IMR-90 (cell line): ENCODE measurements at regions not wholly inside any gene's neighbourhood (a gene's known extent, or its start where the extent isn't known, plus 50 kb on each side); places are given as distances from the start of the nearest gene placed in this dataset.

Experiments used
- ATAC-seq: fragments of 200-7000 bp; cut with Tn5 transposase; 2 replicates; pipeline ENCODE4 v1.9.1; 2020; ENCODE audit warnings: low read depth, mild to moderate bottlenecking, moderate library complexity
- BruUV-seq: library from RNA; stranded (reverse); fragments of 400-500 nt; replicated peaks from 2 replicates; lab custom pipeline; 2021; lab: Mats Ljungman, UMichigan
- CTCF ChIA-PET: fragments of 300-600 bp; formaldehyde crosslinking; extraction: SDS; loops from one replicate; lab custom pipeline; 2021; ENCODE audit warnings: antibody characterized with exemption; lab: Yijun Ruan, JAX
- POLR2A ChIA-PET: fragments of 300-600 bp; sonication (Branson Sonifier 250); formaldehyde crosslinking; loops from one replicate; lab custom pipeline; 2022; ENCODE audit warnings: antibody characterized with exemption; ENCODE audit not compliant: unreplicated experiment; lab: Charles Lee
- DNase-seq: peaks from one replicate; pipeline ENCODE4 v3.0.0; 2013
- H2AFZ ChIP-seq: replicated peaks from 2 replicates; pipeline ENCODE3; 2013; ENCODE audit warnings: low read length, mild to moderate bottlenecking; ENCODE audit not compliant: poor library complexity
- H2AK5ac ChIP-seq: 2 replicates; pipeline ENCODE4 v1.6.1; 2013; ENCODE audit warnings: low read depth, low read length, inconsistent platforms
- H2AK9ac ChIP-seq: replicated peaks from 2 replicates; pipeline ENCODE3; 2013; ENCODE audit warnings: mild to moderate bottlenecking, low read depth, low read length, moderate library complexity; ENCODE audit not compliant: poor library complexity
- H2BK120ac ChIP-seq: 2 replicates; pipeline ENCODE4 v1.6.1; 2013; ENCODE audit warnings: low read depth, low read length, inconsistent platforms
- H2BK15ac ChIP-seq: 3 replicates; pipeline ENCODE4 v1.6.1; 2013; ENCODE audit warnings: low read depth, low read length, inconsistent platforms
- H2BK20ac ChIP-seq: 2 replicates; pipeline ENCODE4 v1.6.1; 2013; ENCODE audit warnings: low read depth, mild to moderate bottlenecking, inconsistent platforms, low read length, moderate library complexity
- H2BK5ac ChIP-seq: 2 replicates; pipeline ENCODE4 v1.6.1; 2013; ENCODE audit warnings: mild to moderate bottlenecking, low read depth, low read length, inconsistent platforms; ENCODE audit not compliant: poor library complexity, severe bottlenecking
- H3K14ac ChIP-seq: replicated peaks from 2 replicates; pipeline ENCODE4 v1.6.1; 2013; ENCODE audit warnings: low read depth, low read length, inconsistent platforms
- H3K18ac ChIP-seq: 2 replicates; pipeline ENCODE4 v1.6.1; 2013; ENCODE audit warnings: low read depth, low read length, control low read depth
- H3K23ac ChIP-seq: 2 replicates; pipeline ENCODE4 v1.6.1; 2013; ENCODE audit warnings: low read depth, low read length, inconsistent platforms
- H3K27ac ChIP-seq: 2 replicates; pipeline ENCODE4 v1.5.1; 2013; ENCODE audit warnings: mild to moderate bottlenecking, control low read depth, low read length; ENCODE audit not compliant: insufficient read depth
- H3K27me3 ChIP-seq: 2 replicates; pipeline ENCODE4 v1.6.1; 2013; ENCODE audit warnings: low read length; ENCODE audit not compliant: control insufficient read depth, insufficient read depth
- H3K36me3 ChIP-seq: 2 replicates; pipeline ENCODE4 v1.6.1; 2013; ENCODE audit warnings: low read length, mixed read lengths; ENCODE audit not compliant: control insufficient read depth, insufficient read depth
- H3K4ac ChIP-seq: 2 replicates; pipeline ENCODE4 v1.6.1; 2013; ENCODE audit warnings: low read depth, low read length, inconsistent platforms
- H3K4me1 ChIP-seq: 2 replicates; pipeline ENCODE4 v1.6.1; 2013; ENCODE audit warnings: low read length, mixed read lengths; ENCODE audit not compliant: control insufficient read depth, insufficient read depth
- H3K4me2 ChIP-seq: 2 replicates; pipeline ENCODE4 v1.6.1; 2013; ENCODE audit warnings: low read depth, mild to moderate bottlenecking, control low read depth, low read length, moderate library complexity
- H3K4me3 ChIP-seq: 2 replicates; pipeline ENCODE4 v1.5.1; 2013; ENCODE audit warnings: low read depth, mild to moderate bottlenecking, control low read depth, low read length, moderate library complexity; ENCODE audit not compliant: insufficient read depth
- H3K56ac ChIP-seq: 2 replicates; pipeline ENCODE4 v1.6.1; 2013; ENCODE audit warnings: low read length, inconsistent platforms; ENCODE audit not compliant: insufficient read depth; ENCODE audit errors: extremely low read depth
- H3K79me1 ChIP-seq, 2 experiments: 2 replicates each; pipeline ENCODE4 v1.6.1; 2013; ENCODE audit warnings: low read length in 2 of 2, inconsistent platforms in 1 of 2, low read depth in 1 of 2
- H3K9ac ChIP-seq: 2 replicates; pipeline ENCODE4 v1.6.1; 2013; ENCODE audit warnings: low read depth, low read length, control low read depth
- H3K9me1 ChIP-seq: 2 replicates; pipeline ENCODE4 v1.6.1; 2013; ENCODE audit warnings: low read length, inconsistent platforms; ENCODE audit not compliant: insufficient read depth
- H3K9me3 ChIP-seq: 2 replicates; pipeline ENCODE4 v1.6.1; 2013; ENCODE audit warnings: low read length; ENCODE audit not compliant: control insufficient read depth, insufficient read depth
- H4K20me1 ChIP-seq: 2 replicates; pipeline ENCODE4 v1.6.1; 2013; ENCODE audit warnings: low read length, inconsistent platforms; ENCODE audit not compliant: insufficient read depth
- H4K5ac ChIP-seq: 2 replicates; pipeline ENCODE4 v1.6.1; 2013; ENCODE audit warnings: mild to moderate bottlenecking, low read depth, low read length, control low read depth
- H4K8ac ChIP-seq, 2 experiments: 2 replicates each; pipeline ENCODE4 v1.6.1; 2013; ENCODE audit warnings: low read depth in 2 of 2, low read length in 2 of 2, control low read depth in 1 of 2, inconsistent platforms in 1 of 2
- H4K91ac ChIP-seq: 2 replicates; pipeline ENCODE4 v1.6.1; 2013; ENCODE audit warnings: low read depth, low read length, inconsistent platforms; ENCODE audit not compliant: insufficient read depth
- MAFK ChIP-seq: IDR thresholded peaks from 2 replicates; pipeline ENCODE4 v1.6.1; 2012; ENCODE audit warnings: low read depth, low read length, improper control_type of control experiment
- MAZ ChIP-seq: IDR thresholded peaks from 2 replicates; pipeline ENCODE4 v1.6.1; 2012; ENCODE audit warnings: low read depth, mild to moderate bottlenecking, low read length, improper control_type of control experiment, moderate library complexity, borderline replicate concordance
- RAD21 ChIP-seq: IDR thresholded peaks from 2 replicates; pipeline ENCODE4 v1.6.1; 2012; ENCODE audit warnings: low read length, improper control_type of control experiment
- RFX5 ChIP-seq: IDR thresholded peaks from 2 replicates; pipeline ENCODE4 v1.8.0; 2012; ENCODE audit warnings: low read depth, mild to moderate bottlenecking, low read length, moderate library complexity
- WGBS, 2 experiments: methylation state at CpG; one replicate each; pipeline versions ENCODE4 v1.1.5 to v1.1.7; 2013; ENCODE audit warnings: missing lambda C conversion rate in 2 of 2; ENCODE audit not compliant: insufficient read length in 1 of 2; ENCODE audit errors: extremely low coverage in 2 of 2; 5-methylcytosine and 5-hydroxymethylcytosine counted together
- dilution Hi-C: fragments of 300-500 bp; cut with HindIII; formaldehyde crosslinking; loops from one replicate; pipeline ENCODE4 v1.14.3; 2018; ENCODE audit warnings: low sequenced_read_pairs; ENCODE audit not compliant: unreplicated experiment
- in situ Hi-C: fragments of 300-500 bp; cut with MboI; formaldehyde crosslinking; loops from 3 replicates; pipeline ENCODE4 v1.14.3; 2019; ENCODE audit warnings: low sequenced_read_pairs, inconsistent platforms, mixed read lengths
- intact Hi-C: fragments of 100-400 bp; cut with micrococcal nuclease; formaldehyde crosslinking; loops from 2 replicates; pipeline ENCODE4 v1.10.0; 2022

DNA sequence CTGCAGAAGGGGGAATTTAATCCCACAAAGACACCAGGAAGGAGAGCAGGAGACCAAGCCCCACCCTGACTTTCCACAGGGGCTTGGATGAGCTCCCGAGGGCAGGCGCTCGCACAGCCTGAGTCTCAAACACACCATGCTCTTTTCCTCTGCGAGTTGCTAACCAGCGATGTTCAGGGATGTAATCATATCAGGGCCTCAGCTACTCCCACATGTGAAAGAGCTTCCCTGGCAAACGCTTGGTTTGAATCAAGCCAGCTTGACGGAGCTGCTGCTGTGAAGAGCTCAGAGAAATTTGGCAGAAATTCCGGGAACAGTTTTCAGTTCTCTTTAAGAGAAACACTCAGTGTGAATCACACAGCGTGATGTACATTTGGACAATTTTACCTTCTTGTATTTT lies 385.8 kb downstream of the GALR1 start:
- Histone ChIP-seq H2BK5ac (no peak overlapping the region), H3K4me3 (no peak overlapping the region), H3K27me3 (no peaks in the 10 kb centered on the region), H3K9me1 (no peaks in the 10 kb centered on the region), H2AK5ac (no peak overlapping the region), H3K9ac (no peak overlapping the region), H3K79me1 (no peaks in the 10 kb centered on the region), H3K23ac (no peak overlapping the region), H2AFZ (no peak overlapping the region), H4K91ac (no peak overlapping the region), H3K4me1 (no peaks in the 10 kb centered on the region), H3K27ac (no peak overlapping the region), H4K20me1 (no peaks in the 10 kb centered on the region), H3K9me3 (peaks cover 27% of the 10 kb centered on the region), H2BK20ac (no peak overlapping the region), H4K5ac (no peak overlapping the region), H3K4me2 (no peak overlapping the region), H3K56ac (no peak overlapping the region), H2BK120ac (no peak overlapping the region), H3K36me3 (no peaks in the 10 kb centered on the region), H4K8ac (no peak overlapping the region), H3K18ac (no peak overlapping the region), H3K14ac (no peak overlapping the region), H2BK15ac (no peak overlapping the region), H3K4ac (no peak overlapping the region), H2AK9ac (no peak overlapping the region)
- ATAC-seq (no peak), DNase-seq (no peak)
- no peak for TF ChIP-seq MAZ
- TF ChIP-seq MAFK: no peak
- no peak for TF ChIP-seq RAD21
- TF ChIP-seq RFX5: no peak
- POLR2A ChIA-PET: no interaction called here
- intact Hi-C loops (no loop called here), in situ Hi-C loops (no loop called here), dilution Hi-C loops (no loop called here)
- CTCF ChIA-PET: interaction anchor here (0.6 kb wide), 1 partner anchor 44 kb away, joined by 3 read pairs; no protein-coding TSS in a partner anchor
- WGBS, 2 experiments: no CpG with 5 or more reads among the region's 9 CpGs
- no TSS peak for BruUV-seq
